Mammary epithelial cell (primary cell): ENCODE measurements at regions not wholly inside any gene's neighbourhood (a gene's known extent, or its start where the extent isn't known, plus 50 kb on each side); places are given as distances from the start of the nearest gene placed in this dataset.

Experiments
- CTCF ChIP-seq, 2 donors: IDR thresholded peaks in 1 of 2; conservative IDR thresholded peaks in 1 of 2; 2 replicates each; pipeline ENCODE4 v1.5.1; 2011 to 2012; ENCODE audit warnings: inconsistent platforms in 2 of 2, low read length in 2 of 2, mild to moderate bottlenecking in 2 of 2, control low read depth in 1 of 2, low read depth in 1 of 2; ENCODE audit not compliant: insufficient read depth in 1 of 2; ENCODE audit errors: extremely low read depth in 1 of 2
- EZH2 ChIP-seq: IDR thresholded peaks from 2 replicates; pipeline ENCODE4 v1.6.1; 2012; ENCODE audit warnings: low read length, inconsistent platforms, borderline replicate concordance

DNA sequence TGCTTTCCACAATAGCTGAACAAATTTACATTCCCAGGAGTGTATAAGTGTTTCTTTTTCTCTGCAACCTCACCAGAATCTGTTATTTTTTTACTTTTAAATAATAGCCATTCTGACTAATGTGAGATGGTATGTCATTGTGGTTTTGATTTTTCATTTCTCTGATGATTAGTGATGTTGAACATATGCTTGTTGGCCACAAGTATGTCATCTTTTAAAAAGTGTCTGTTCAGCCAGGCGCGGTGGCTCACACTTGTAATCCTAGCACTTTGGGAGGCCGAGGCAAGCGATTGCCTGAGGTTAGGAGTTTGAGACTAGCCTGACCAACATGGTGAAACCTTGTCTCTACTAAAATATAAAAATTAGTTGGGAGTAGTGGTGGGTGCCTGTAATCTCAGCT lies 619.3 kb downstream of the SI start:
- TF ChIP-seq CTCF (conservative IDR thresholded peaks at IDR 0.05 in 1 of 2, IDR thresholded peaks at IDR 0.05 in 1 of 2; ENCODE audit: extremely low read depth in 1 of 2, insufficient read depth in 1 of 2, low read depth in 1 of 2, low read length in 2 of 2) (no peak), EZH2 (no peak)
